Heart left ventricle (tissue), 16 donors: ENCODE measurements at regions not wholly inside any gene's neighbourhood (a gene's known extent, or its start where the extent isn't known, plus 50 kb on each side); places are given as distances from the start of the nearest gene placed in this dataset.

Experiments
- ATAC-seq, 4 donors: fragments of 200-7000 bp; cut with Tn5 transposase; one replicate each; pipeline ENCODE4 v1.9.1; 2020 to 2022; ENCODE audit warnings: moderate library complexity in 4 of 4, mild to moderate bottlenecking in 3 of 4, moderate number of reproducible peaks in 1 of 4
- DNase-seq, 5 donors: peaks; one replicate each; pipeline ENCODE4 v3.0.0-alpha.2; 2020
- H3K27ac ChIP-seq, 12 donors: fragments of 200-600 bp; sonication (generic) in 4 of 12; one replicate each; pipeline versions ENCODE4 v1.5.0 to v1.8.0; 2016 to 2022; ENCODE audit warnings: mild to moderate bottlenecking in 2 of 12
- H3K27me3 ChIP-seq, 9 donors: fragments of 200-600 bp; sonication (generic) in 2 of 9; one replicate each; pipeline versions ENCODE4 v1.5.1 to v1.8.0; 2016 to 2022; ENCODE audit warnings: mild to moderate bottlenecking in 3 of 9
- H3K36me3 ChIP-seq, 9 donors: fragments of 200-600 bp; sonication (generic) in 2 of 9; one replicate each; pipeline versions ENCODE4 v1.5.0 to v1.8.0; 2018 to 2022; ENCODE audit warnings: mild to moderate bottlenecking in 2 of 9
- H3K4me1 ChIP-seq, 12 donors: fragments of 200-600 bp; sonication (generic) in 4 of 12; one replicate each; pipeline versions ENCODE4 v1.5.0 to v1.8.0; 2016 to 2022; ENCODE audit warnings: mild to moderate bottlenecking in 3 of 12
- H3K4me3 ChIP-seq, 12 donors: fragments of 200-600 bp; sonication (generic) in 4 of 12; one replicate each; pipeline versions ENCODE4 v1.5.0 to v1.8.0; 2017 to 2022; ENCODE audit warnings: mild to moderate bottlenecking in 9 of 12, moderate library complexity in 4 of 12
- H3K9me3 ChIP-seq, 12 donors: fragments of 200-600 bp; sonication (generic) in 4 of 12; one replicate each; pipeline versions ENCODE4 v1.5.0 to v1.8.0; 2016 to 2022; ENCODE audit warnings: mild to moderate bottlenecking in 1 of 12
- POLR2A ChIP-seq, 2 donors: fragments of 450-650 bp; IDR thresholded peaks; one replicate each; pipeline ENCODE4 v1.6.1; 2017; ENCODE audit warnings: antibody characterized with exemption in 2 of 2, mild to moderate bottlenecking in 2 of 2, moderate library complexity in 2 of 2
- WGBS, 4 donors: extraction: QIAGEN DNeasy Blood & Tissue Kit in 2 of 4; methylation state at CpG; one replicate each; pipeline versions ENCODE4 v1.1.5 to v1.1.7; 2013 to 2018; 5-methylcytosine and 5-hydroxymethylcytosine counted together
- intact Hi-C, 10 donors: fragments of 100-400 bp; cut with DNase I; formaldehyde crosslinking; loops; one replicate each; pipeline versions ENCODE4 v1.11.1 to v1.14.2; 2022
- TF ChIP-seq, protein P1 (sequence below), 12 donors: fragments of 200-600 bp; sonication (generic) in 4 of 12; IDR thresholded peaks; one replicate each; pipeline versions ENCODE4 v1.5.0 to v1.8.0; 2018 to 2022; ENCODE audit warnings: antibody characterized with exemption in 12 of 12, mild to moderate bottlenecking in 5 of 12
- donor health status: ischemic (EF 13 %, LVEDD 7.1; RV severe dilation, severe dysfunction).
- donor health status: healthy with polysubstance abuse.
- donor health status: DM: no; HTN: yes; CAD: no.
- donor health status: DM: no; HTN: no; CAD: no.
- donor health status: ischemic (EF 25% LVEDD 6.9; RV normal size, moderate dysfunction).
- donor health status: ischemic (EF 25% LVEDD 5.7; RV mildly dilated, moderate dysfunction).
- donor health status: healthy.
- donor health status: DM: yes; HTN: yes; CAD: no.
- donor health status: ischemic (EF 35%, LVEDD 5.7; RV mildly dilated, moderate dysfunction).
- donor health status: nonischemic (EF 11% LVEDD 7.7; RV severe dilation, severe dysfunction).
- donor health status: DM: yes; HTN: yes; CAD: no.
- donor health status: PGD.
- donor health status: ischemic (EF 29% LVEDD 5.4; RV normal size, mild dysfunction).
- donor health status: nonischemic (EF 23%, LVEDD 6.1; RV moderate dilation, normal function).

- WGBS, 4 donors = 90 to 96% (median 92%) methylated on average over 1 of the region's 1 CpG
- ATAC-seq (no peak), DNase-seq (no peak)
- H3K4me1 ChIP-seq = peaks cover 0 to 19% (median 4%) of the 10 kb centered on the region in 12 donors
- intact Hi-C loops = no loop called here
- no peak overlapping the region for H3K4me3 ChIP-seq
- no peaks in the 10 kb centered on the region for H3K9me3 ChIP-seq
- TF ChIP-seq POLR2A (IDR thresholded peaks at IDR 0.05) = no peak
- TF ChIP-seq, protein P1, sequence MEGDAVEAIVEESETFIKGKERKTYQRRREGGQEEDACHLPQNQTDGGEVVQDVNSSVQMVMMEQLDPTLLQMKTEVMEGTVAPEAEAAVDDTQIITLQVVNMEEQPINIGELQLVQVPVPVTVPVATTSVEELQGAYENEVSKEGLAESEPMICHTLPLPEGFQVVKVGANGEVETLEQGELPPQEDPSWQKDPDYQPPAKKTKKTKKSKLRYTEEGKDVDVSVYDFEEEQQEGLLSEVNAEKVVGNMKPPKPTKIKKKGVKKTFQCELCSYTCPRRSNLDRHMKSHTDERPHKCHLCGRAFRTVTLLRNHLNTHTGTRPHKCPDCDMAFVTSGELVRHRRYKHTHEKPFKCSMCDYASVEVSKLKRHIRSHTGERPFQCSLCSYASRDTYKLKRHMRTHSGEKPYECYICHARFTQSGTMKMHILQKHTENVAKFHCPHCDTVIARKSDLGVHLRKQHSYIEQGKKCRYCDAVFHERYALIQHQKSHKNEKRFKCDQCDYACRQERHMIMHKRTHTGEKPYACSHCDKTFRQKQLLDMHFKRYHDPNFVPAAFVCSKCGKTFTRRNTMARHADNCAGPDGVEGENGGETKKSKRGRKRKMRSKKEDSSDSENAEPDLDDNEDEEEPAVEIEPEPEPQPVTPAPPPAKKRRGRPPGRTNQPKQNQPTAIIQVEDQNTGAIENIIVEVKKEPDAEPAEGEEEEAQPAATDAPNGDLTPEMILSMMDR (IDR thresholded peaks at IDR 0.05) = no peak
- H3K27me3 ChIP-seq = no peaks in the 10 kb centered on the region
- H3K36me3 ChIP-seq = no peaks in the 10 kb centered on the region
- H3K27ac ChIP-seq = no peak overlapping the region
Measured at GRCh38 chr6:150525300-150525699, 74.4 kb upstream of the PLEKHG1 start.

- WGBS, 4 donors = 56 to 90% (median 74%) methylated on average over 6 of the region's 6 CpGs
- Histone ChIP-seq H3K4me1 (peaks cover 0 to 19% (median 4%) of the 10 kb centered on the region in 12 donors), H3K9me3 (no peaks in the 10 kb centered on the region), H3K4me3 (no peak overlapping the region), H3K36me3 (no peaks in the 10 kb centered on the region), H3K27ac (no peak overlapping the region), H3K27me3 (no peaks in the 10 kb centered on the region)
- no peak for TF ChIP-seq POLR2A (IDR thresholded peaks at IDR 0.05)
- TF ChIP-seq, protein P1 (IDR thresholded peaks at IDR 0.05) = no peak
- ATAC-seq (peak in 1 of 4 donors; percentile 45), DNase-seq (no peak)
- intact Hi-C loops = no loop called here
Measured at GRCh38 chr6:150527100-150527499, 72.6 kb upstream of the PLEKHG1 start.

GRCh38 chr6:150528648-150529285 lies 70.9 kb upstream of the PLEKHG1 start:
- DNase-seq (peak; percentile 65 to 77 (median 71)), ATAC-seq (peak; percentile 60 to 98 (median 92))
- TF ChIP-seq, protein P1 (IDR thresholded peaks at IDR 0.05) = no peak
- Histone ChIP-seq H3K4me3 (peak overlapping the region in 1 of 12 donors; percentile 14), H3K36me3 (no peaks in the 10 kb centered on the region), H3K27me3 (no peaks in the 10 kb centered on the region), H3K9me3 (no peaks in the 10 kb centered on the region), H3K4me1 (peaks cover 0 to 19% (median 4%) of the 10 kb centered on the region in 12 donors), H3K27ac (peak overlapping the region in 10 of 12 donors; percentile 5 to 73 (median 51))
- intact Hi-C loops = no loop called here
- 24 to 35% (median 30%) methylated on average over 11 of the region's 11 CpGs for WGBS, 4 donors

- no peak for TF ChIP-seq POLR2A (IDR thresholded peaks at IDR 0.05)
- TF ChIP-seq, protein P1 (IDR thresholded peaks at IDR 0.05) = no peak
- no peak for DNase-seq
- ATAC-seq = no peak
- intact Hi-C loops = no loop called here
- H3K27me3 ChIP-seq = no peaks in the 10 kb centered on the region
- peak overlapping the region in 1 of 12 donors; percentile 51 for H3K27ac ChIP-seq
- no peak overlapping the region for H3K4me3 ChIP-seq
- no peaks in the 10 kb centered on the region for H3K9me3 ChIP-seq
- WGBS, 4 donors = 78 to 96% (median 86%) methylated on average over 3 of the region's 3 CpGs
- H3K36me3 ChIP-seq = no peaks in the 10 kb centered on the region
- peaks cover 0 to 19% (median 4%) of the 10 kb centered on the region in 12 donors for H3K4me1 ChIP-seq
Measured at GRCh38 chr6:150529646-150530045, 70.0 kb upstream of the PLEKHG1 start.
